Activated CD8-positive, alpha-beta T cell treated with anti-CD3 and anti-CD28 coated beads for 36 hours (primary cell): ENCODE measurements at regions not wholly inside any gene's neighbourhood (a gene's known extent, or its start where the extent isn't known, plus 50 kb on each side); places are given as distances from the start of the nearest gene placed in this dataset.

Experiments used
- ATAC-seq: fragments of 200-7000 bp; cut with Tn5 transposase; one replicate; pipeline ENCODE4 v1.10.0; 2021; ENCODE audit warnings: mild to moderate bottlenecking, moderate library complexity
- CTCF ChIA-PET: fragments of 350-600 bp; sonication (Branson Sonifier 250); formaldehyde crosslinking; loops from one replicate; lab custom pipeline; 2021; ENCODE audit warnings: antibody characterized with exemption; lab: Charles Lee
- POLR2A ChIA-PET: fragments of 350-600 bp; sonication (Branson Sonifier 250); formaldehyde crosslinking; loops from one replicate; lab custom pipeline; 2021; ENCODE audit warnings: antibody characterized with exemption; lab: Charles Lee
- DNase-seq: peaks from one replicate; pipeline ENCODE4 v3.0.0-alpha.2; 2020
- H3K27ac Mint-ChIP-seq: one replicate; pipeline ENCODE4 v1.8.0; 2021; ENCODE audit warnings: mild to moderate bottlenecking, mixed read lengths
- H3K27me3 Mint-ChIP-seq: one replicate; pipeline ENCODE4 v1.8.0; 2021; ENCODE audit warnings: mixed read lengths
- H3K36me3 Mint-ChIP-seq: one replicate; pipeline ENCODE4 v1.8.0; 2021; ENCODE audit warnings: low read depth, mixed read lengths
- H3K4me1 Mint-ChIP-seq: one replicate; pipeline ENCODE4 v1.8.0; 2021; ENCODE audit warnings: low read depth, mixed read lengths
- H3K4me3 Mint-ChIP-seq: one replicate; pipeline ENCODE4 v1.8.0; 2021; ENCODE audit warnings: mild to moderate bottlenecking, moderate library complexity, mixed read lengths
- H3K9me3 Mint-ChIP-seq: one replicate; pipeline ENCODE4 v1.8.0; 2021; ENCODE audit warnings: mixed read lengths
- intact Hi-C: fragments of 100-400 bp; cut with micrococcal nuclease; formaldehyde crosslinking; loops from one replicate; pipeline ENCODE4 v1.10.0; 2022
- TF ChIP-seq, protein P1 (sequence below): fragments of 200-600 bp; IDR thresholded peaks from one replicate; pipeline ENCODE4 v1.8.0; 2022; ENCODE audit warnings: antibody characterized with exemption, mild to moderate bottlenecking

DNA sequence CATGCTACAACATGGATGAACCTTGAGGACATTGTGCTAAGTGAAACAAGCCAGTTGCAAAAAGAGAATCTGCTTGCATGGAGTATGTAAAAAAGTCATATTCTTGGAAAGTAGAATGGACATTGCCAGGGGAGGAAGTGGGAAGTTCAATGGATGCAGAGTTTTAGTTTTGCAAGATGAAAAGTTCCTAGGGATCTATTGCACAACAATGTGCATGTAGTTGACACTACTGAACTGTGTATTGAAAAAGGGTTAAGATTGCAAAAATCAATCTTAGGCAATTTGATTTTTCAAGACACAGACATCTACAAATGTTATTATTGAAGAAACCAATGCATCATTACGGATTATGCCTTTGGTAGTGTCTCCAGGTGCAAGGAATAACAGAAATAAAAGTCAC lies 50.3 kb upstream of the MAGI3 start:
- H3K27me3 Mint-ChIP-seq = peaks cover 17% of the 10 kb centered on the region
- no peak for DNase-seq
- CTCF ChIA-PET = no interaction called here

More for the DNA sequence above, 50.3 kb upstream of the MAGI3 start:
- intact Hi-C loops = no loop called here
- POLR2A ChIA-PET = no interaction called here
- H3K27ac Mint-ChIP-seq = no peak overlapping the region
- no peak for ATAC-seq
- TF ChIP-seq, protein P1, sequence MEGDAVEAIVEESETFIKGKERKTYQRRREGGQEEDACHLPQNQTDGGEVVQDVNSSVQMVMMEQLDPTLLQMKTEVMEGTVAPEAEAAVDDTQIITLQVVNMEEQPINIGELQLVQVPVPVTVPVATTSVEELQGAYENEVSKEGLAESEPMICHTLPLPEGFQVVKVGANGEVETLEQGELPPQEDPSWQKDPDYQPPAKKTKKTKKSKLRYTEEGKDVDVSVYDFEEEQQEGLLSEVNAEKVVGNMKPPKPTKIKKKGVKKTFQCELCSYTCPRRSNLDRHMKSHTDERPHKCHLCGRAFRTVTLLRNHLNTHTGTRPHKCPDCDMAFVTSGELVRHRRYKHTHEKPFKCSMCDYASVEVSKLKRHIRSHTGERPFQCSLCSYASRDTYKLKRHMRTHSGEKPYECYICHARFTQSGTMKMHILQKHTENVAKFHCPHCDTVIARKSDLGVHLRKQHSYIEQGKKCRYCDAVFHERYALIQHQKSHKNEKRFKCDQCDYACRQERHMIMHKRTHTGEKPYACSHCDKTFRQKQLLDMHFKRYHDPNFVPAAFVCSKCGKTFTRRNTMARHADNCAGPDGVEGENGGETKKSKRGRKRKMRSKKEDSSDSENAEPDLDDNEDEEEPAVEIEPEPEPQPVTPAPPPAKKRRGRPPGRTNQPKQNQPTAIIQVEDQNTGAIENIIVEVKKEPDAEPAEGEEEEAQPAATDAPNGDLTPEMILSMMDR = no peak
- H3K36me3 Mint-ChIP-seq = no peaks in the 10 kb centered on the region
- H3K4me3 Mint-ChIP-seq = no peak overlapping the region
- no peaks in the 10 kb centered on the region for H3K4me1 Mint-ChIP-seq
- no peaks in the 10 kb centered on the region for H3K9me3 Mint-ChIP-seq
